NOMO-1 treated with DMSO at 0.1 percent for 48 hours (cell line): ENCODE measurements at regions not wholly inside any gene's neighbourhood (a gene's known extent, or its start where the extent isn't known, plus 50 kb on each side); places are given as distances from the start of the nearest gene placed in this dataset.
"Not testable (repeated sequence)": the region's sequence is repeated elsewhere in the genome, so short reads cannot be mapped to it uniquely, and the experiment has no call there.

Source experiments
- DNase-seq: peaks from one replicate; lab custom pipeline; 2025; ENCODE audit not compliant: unreplicated experiment; lab: John Stamatoyannopoulos, UW

DNA sequence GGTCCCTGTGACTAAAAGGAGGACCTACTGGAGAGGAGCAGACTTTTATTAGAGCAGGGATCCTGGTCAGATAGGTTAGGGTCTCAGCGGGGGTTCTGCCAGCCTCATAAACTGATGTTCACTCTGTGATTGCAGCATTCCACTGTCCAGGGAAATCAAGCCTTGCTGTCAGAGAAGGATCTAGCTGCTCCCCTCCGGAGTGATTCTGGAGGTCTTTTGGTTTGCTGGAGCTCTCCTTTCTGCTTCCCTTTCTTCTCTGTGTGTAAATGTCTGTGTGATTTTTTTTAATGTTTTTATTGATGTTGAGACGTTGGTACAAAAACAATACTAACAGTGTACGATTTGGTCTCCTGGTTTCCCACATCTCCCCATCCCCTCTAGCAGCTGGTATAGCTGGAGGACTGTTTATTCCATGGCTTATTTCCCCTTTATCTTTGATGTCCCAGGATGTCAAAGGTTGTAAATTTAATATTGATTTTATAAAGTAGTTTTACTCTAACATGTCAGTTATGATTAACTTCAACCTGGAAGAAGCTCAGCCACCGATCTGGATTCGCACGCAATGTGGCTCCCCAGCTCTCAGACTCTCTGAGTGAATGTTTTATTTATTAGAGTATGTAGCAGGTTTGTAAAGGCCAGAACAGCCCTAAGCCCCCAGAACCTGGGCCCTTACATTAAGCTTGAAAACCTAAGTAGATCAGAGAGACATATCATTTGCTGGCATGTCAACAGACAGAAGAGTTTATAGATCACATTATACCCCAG, 202.3 kb upstream of the G2E3 start:
- DNase-seq, result no peak

DNA sequence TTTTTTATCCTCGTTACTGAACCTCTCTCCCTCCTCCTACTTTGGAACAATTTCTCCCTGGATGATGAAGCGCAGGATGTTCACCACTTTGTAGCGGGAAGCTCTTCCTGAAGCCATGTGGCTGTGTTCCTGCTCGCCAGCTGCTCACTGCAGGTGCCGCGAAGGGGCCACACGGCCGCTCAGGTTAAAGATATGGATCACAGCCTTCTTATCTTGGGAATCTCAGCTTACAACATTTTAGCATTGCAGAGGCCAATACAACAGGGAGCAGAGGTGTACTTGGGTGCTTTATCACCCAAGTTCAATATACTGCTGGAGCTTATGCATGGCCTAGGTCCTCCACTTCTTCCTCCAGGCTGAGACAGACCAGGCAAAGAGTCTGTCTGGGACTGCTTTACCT, 201.2 kb upstream of the G2E3 start:
- DNase-seq, result no peak

DNA sequence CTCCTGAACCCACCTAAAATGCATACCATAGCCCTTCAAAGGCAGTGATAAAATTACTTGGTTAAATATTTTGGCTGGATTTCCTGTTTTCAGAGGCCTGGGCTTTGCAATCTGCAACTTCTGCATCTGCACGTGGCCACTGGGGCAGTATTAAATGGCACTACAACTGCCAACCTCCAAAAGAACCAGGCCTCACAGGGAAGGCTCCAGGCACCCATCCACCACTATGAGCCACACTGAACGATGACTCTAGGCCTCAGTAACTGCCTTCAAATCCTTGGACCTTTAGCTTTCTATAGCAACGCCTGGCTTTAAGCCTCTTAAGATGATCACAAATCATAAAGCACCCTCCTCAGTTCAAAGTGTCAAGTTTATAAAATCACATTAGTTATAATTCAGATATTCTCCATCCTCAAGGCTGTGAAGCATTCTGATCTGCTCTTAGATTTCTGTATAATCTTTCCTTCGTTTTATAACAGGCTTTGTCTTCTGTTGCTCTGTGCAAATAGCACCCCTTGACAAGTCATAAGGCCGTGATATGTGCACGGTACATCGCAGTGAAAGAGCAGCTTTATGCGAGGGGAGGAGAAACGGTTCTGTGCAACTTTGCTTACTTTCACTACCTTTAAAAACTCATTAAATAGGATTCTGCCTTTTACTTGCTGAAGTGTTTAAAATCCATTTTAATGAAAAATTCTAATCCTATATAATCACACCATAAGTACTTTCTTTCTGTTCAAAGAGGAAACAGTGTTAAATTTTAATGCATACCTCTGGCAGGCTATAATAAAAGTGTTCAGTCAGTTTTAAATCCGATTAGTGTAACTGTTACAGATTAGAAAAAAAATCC, 196.4 kb upstream of the G2E3 start:
- no peak for DNase-seq

DNA sequence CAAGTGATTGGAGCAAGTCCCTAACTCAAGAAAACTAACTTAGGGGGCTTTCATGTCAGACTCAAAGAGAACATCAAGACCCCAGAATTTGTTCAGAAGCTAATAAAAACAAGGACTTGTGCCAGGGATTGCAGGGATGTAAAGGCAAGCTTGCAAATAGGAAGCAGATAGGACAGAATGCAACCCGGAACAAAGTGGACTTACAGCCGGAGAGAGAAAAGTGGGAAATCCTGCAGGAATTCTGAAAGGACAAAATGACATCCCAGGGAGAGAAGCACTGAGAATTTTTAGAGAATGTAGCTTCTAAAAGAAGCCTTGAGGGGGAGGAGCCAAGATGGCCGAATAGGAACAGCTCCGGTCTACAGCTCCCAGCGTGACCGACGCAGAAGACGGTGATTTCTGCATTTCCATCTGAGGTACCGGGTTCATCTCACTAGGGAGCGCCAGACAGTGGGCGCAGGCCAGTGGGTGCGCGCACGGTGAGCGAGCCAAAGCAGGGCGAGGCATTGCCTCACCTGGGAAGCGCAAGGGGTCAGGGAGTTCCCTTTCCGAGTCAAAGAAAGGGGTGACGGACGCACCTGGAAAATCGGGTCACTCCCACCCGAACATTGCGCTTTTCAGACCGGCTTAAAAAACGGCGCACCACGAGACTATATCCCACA, 195.6 kb upstream of the G2E3 start:
- not testable (repeated sequence) for DNase-seq

DNA sequence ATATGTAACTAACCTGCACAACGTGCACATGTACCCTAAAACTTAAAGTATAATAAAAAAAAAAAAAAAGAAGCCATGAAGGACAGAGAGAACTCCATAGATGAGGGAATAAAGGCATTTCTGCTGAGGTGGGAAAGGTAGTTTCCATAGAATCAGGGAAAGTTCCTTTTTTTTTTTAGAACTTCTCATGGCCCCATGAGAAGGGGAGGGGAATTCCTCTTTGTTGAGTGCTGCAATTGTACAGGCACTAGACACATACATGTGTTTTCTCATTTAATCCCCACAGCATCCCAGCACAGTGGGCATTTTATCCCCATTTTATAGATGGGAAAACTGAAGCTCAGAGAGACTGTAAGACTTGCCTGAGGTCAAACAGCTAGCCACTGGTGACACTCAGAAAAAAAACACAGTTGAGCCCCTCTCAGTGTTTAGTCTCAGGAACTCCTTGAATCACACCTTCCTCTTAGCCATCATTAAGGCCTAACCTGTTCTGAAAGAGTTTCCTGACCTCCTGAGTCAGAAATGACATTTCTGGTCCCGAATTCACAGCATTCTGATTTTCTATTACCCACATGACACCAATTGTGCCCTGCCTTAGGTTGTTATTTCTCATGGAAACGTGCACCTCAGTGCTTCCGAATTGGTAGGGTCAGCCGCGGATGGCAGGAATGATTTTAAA, 189.3 kb upstream of the G2E3 start:
- no peak for DNase-seq

DNA sequence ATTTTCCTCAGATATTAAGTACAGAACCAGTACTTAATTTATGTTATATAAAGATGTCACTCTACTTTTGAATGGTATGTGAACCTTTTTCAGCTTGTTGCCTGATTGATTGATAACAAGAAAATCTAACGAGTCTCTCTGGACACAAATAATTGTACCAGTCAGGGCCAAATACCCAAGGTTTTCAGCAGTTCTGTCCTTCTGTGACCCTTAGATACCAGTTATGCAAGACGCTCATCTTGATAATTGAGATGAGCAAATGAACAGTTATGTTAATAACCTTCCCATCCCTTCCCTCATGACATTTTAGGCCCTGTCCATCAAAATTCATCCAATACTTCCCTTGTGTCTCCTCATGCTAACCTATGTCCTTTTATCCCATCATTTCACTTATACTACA, 185.9 kb upstream of the G2E3 start:
- no peak for DNase-seq

DNA sequence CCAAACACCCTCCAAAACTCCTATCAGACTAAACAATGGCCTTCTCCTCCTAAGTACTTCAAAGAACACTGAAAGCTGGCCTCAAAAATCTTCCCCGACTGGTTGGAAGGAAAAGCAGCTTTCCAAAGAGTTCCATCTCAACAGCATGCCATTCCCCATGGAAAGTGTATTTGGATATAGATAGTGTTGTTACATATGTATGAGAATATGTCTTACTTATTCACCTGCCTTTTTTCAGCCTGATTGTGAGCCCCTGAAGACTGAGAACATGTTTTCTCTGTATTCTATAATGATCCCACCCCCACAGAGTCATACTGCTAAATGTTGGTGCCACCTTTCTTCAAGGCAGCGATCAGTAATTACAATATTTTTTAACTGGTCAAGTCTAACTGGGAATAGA, 185.4 kb upstream of the G2E3 start:
- DNase-seq, result no peak

DNA sequence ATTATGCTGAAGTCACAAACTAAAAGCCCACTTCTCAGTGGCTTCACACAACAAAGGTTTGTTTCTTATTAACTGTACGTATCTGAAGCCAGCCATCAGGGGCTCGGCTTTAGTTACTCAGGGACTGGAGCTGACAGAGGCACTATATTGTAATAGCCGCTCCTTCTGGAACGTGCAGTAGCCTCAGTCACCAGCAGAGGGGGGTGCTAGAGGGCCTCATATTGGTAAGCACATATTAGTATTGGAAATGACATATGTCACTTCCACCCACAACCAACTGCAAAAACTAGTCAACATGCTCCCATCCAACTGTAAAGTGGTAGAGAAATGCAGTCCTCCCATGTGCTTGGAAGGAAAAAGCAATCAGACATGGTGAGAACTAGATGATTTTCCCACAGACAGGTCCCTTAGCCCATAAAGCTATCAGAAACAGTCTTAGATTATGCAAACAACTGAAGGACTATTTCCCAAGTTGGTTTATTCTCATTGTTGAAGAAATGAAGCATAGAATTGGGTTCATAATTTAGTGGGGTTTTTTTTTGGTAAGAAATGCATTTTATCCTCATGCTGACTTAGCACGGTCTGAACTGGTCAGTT, 183.6 kb upstream of the G2E3 start:
- peak; percentile 34 for DNase-seq

DNA sequence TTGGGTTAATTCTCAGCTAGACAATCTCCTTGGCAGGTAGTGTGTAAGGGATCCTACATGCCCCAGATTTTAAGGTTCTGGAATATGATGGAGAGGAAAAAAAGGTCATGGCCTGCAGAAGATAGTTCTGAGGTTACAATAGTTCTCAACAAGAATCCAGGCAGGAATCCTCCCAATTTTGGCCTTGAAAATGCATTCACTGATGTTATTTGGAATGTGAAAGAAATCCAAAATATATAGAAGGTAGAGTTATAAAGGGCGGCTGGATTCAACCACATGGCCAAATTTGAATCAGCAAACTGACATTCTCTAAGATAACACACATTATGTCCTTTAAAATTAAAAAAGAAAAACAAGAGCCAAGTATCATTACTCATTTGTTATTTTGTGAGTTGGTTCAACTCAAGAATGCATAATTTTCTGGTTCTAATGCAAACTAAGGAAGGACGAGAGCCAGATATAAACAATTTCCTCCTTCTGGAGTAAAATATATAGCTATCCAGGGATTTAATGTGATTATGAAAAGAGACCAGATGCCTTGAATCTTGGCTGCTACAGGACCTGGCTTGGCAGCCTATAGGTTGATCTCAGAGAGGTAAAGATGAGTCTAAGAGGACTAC, 177.0 kb upstream of the G2E3 start:
- DNase-seq, result no peak

DNA sequence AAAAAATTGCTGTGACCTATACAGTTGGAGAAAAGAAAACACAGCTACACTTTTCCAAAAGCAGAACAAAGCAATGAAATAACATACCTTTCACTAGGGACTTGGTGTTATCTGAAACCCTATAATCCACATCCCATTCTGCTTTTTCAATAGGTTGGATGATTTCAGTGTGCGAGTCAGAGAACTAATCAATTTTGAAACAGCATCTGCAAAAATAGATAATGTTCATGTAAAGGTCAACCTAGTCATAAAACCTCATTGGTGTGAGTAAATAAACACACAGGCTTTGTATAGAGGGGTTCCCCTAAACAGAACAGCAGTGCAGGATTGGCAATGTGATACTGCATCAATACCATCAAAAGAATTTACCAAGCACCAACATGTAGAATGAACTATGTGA, 173.0 kb upstream of the G2E3 start:
- DNase-seq, result no peak

DNA sequence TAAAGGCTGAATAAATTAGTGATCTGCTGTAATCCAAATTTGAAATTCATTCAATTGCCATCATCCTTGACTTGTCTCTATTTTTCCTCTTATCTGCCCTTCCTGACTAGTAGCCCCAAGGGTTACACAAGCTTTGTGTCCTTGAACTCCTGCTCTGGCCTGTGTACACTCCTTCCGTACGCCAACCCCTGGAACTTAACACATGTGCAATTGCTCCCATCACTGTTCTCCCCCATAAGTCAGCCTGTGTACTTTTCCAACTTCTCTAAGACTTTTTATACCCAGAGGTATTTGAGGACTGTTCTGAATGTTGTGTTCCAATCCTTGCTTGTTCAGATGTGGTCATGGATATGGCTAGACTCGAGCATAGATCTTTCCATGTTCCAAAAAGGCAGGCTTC, 171.1 kb upstream of the G2E3 start:
- DNase-seq, result no peak

DNA sequence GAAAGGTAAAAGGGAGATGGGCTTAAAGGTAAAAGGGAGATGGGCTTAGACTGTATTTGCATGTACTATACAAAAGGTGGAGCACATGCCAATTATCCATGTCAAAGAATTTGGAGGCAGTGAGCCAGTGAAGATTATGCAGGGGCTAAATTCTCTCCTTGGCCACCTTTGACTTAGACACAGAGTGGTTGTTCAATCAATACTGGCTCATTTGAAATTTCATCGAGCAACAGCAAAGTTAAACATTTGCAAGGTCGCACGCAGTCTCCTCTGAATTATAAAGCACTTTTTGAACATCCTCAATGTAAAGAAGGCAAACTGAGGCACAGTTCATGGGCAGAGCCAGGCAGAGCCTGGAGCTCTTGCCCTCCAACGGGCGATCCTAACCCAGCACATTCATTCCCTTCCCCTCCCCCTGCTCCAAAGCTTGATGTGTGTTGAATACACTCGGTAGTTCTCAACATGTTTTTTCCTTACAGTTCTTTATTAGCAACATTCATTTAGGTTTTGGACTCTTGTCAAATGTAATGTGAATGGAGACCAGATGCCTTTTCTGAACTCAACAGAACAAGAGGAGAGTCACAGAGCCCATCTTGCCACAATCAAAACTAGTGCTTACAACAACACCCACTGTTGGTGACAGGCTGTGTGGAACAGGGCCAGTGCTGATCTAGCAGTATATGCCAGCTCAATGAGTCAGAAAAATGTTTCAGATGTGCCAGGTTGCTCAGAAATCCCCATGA, 169.7 kb upstream of the G2E3 start:
- no peak for DNase-seq

DNA sequence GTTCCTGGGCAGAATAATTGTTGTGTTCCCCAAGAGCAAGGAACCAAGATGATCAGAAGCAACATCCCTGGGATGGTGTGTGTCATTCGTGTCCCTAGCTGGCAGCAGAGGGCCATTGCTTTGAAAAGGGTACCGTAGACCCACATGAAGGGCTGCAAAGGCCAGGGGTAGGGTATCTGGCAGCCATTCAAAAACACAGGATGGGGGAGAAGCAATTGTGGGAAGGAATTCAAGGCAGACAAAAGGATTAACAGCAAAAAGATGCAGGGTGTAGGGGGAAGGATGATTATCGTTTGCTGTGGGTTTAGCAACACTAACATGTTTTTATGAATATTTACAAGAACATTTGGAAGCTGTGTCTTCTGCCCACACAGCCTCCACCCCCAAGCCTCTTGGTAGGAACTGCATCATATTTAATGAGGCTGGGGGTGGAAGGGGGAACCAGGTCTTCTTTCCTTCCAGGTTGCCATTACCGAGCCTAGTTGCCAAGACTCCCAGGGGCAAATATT, 169.0 kb upstream of the G2E3 start:
- no peak for DNase-seq

DNA sequence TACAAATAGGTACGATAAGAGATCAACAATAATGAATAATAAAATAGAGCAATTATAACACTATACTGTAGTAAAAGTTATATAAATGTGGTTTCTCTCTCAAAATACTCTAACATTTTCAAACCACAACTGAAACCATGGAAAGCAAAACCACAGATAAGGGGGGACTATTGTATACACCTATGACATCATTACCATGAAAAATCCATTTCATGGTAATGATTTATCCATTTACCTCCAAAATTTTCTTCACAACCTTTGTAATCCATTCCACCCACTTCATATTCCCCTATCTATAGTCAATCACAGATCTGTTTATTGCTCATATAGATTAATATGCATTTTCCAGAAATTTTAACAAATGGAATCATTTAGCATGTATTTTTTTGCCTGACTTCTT, 163.9 kb upstream of the G2E3 start:
- no peak for DNase-seq

DNA sequence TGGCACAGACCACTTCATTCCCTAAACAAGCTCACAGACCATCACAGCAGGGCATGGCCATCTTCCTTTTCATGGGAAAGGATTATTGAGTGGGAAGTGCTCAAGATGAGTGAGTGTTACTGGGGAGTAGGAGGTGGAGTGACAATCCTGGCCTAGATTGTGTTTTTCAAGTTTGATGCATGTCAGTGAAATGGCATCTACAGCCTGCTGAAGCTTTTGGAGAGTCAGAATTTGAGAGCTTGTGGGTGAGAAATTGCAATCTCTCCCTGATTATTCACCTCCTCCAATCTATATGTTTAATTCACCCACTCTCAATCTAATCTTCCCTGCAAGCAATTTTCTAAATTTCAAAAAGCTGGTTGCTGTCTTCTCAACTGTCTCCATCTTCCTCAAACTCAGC, 156.1 kb upstream of the G2E3 start:
- DNase-seq, result no peak

DNA sequence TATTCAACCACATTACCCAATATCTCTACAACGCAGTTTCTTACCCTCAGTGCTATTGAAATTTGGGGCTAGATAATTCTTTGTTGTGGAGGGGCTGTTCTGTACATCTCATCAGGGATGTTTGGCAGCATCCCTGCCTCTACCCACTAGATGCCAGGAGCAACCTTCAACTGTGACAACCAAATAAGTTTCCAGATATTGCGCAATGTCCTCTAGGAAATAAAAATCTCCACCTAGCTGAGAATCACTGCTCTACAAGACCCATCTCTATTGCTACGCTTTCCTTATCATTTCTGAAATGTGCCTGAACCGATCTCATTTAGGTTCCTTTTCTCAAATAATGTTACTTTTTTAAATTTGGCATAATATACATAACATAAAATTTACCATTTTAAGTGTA, 155.2 kb upstream of the G2E3 start:
- no peak for DNase-seq

DNA sequence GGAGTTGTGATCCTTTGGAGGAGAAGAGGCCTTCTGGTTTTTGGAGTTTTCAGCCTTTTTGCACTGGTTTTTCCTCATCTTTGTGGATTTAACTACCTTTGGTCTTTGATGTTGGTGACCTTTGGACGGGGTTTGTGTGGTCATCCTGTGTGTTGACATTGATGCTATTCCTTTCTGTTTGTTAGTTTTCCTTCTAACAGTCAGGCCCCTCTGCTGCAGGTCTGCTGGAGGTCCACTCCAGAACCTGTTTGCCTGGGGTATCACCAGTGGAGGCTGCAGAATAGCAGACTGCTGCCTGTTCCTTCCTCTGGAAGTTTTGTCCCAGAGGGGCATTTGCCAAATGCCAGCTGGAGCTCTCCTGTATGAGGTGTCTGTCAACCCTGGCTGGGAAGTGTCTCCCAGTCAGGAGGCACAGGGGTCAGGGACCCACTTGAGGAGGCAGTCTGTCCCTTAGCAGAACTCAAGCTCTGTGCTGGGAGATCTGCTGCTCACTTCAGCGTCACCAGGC, 149.4 kb upstream of the G2E3 start:
- DNase-seq, result not testable (repeated sequence)

DNA sequence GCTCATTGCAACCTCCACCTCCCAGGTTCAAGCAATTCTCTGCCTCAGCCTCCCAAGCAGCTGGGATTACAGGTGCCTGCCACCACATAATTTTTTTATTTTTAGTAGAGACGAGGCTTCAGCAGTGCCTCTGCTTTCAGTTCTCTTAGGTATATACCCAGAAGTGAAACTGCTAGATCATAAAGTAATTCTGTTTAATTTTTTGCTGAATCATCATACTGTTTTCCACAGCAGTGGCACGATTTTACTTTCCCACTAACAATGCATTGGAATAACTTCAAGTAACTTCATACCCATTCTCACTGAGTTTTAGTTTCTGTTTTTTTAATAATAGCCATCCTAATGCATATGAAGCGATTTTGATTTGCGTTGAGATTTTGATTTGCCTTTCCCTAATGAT, 148.0 kb upstream of the G2E3 start:
- DNase-seq, result no peak

DNA sequence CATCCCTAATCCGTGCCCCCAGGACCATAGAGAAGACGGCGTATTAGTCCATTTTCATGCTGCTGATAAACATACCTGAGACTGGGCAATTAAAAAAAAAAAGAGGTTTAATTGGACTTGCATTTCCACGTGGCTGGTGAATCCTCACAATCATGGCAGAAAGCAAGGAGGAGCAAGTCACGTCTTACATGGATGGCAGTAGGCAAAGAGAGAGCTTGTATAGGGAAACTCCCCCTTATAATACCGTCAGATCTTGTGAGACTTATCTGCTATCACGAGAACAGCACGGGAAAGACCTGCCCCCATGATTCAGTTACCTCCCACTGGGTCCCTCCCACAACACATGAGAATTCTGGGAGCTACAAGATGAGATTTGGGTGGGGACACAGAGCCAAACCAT, 145.8 kb upstream of the G2E3 start:
- DNase-seq, result not testable (repeated sequence)
